Astrocyte (in vitro differentiated cells and primary cell): ENCODE measurements at regions not wholly inside any gene's neighbourhood (a gene's known extent, or its start where the extent isn't known, plus 50 kb on each side); places are given as distances from the start of the nearest gene placed in this dataset.
A peak's percentile ranks its signal among the peaks of the same experiment; 100 is the strongest.

Experiments
- DNase-seq: peaks from one replicate; pipeline ENCODE4 v3.0.0-alpha.2; 2010; ENCODE audit warnings: low read depth
- FAIRE-seq: peaks from 2 replicates; lab custom pipeline; 2011; peaks lifted over from hg19 to GRCh38; lab: Jason Lieb, UNC
- H2AFZ ChIP-seq: 2 replicates; pipeline ENCODE4 v1.6.0; 2012; ENCODE audit warnings: low read depth, low read length, inconsistent platforms
- H3K27ac ChIP-seq: 2 replicates; pipeline ENCODE4 v1.5.1; 2011; ENCODE audit warnings: low read depth, low read length, inconsistent platforms
- H3K27me3 ChIP-seq: 2 replicates; pipeline ENCODE4 v1.6.0; 2011; ENCODE audit warnings: low read length, inconsistent platforms; ENCODE audit not compliant: insufficient read depth
- H3K36me3 ChIP-seq: 2 replicates; pipeline ENCODE4 v1.5.1; 2011; ENCODE audit warnings: low read length, inconsistent platforms; ENCODE audit not compliant: insufficient read depth
- H3K4me1 ChIP-seq: 2 replicates; pipeline ENCODE4 v1.5.1; 2011; ENCODE audit warnings: low read length, inconsistent platforms; ENCODE audit not compliant: insufficient read depth
- H3K4me2 ChIP-seq: 2 replicates; pipeline ENCODE4 v1.6.0; 2012; ENCODE audit warnings: low read length, inconsistent platforms
- H3K4me3 ChIP-seq: 2 replicates; pipeline ENCODE4 v1.5.1; 2011; ENCODE audit warnings: low read depth, mild to moderate bottlenecking, low read length, inconsistent platforms; ENCODE audit not compliant: insufficient read depth
- H3K79me2 ChIP-seq: 2 replicates; pipeline ENCODE4 v1.6.0; 2012; ENCODE audit warnings: mild to moderate bottlenecking, low read length, inconsistent platforms; ENCODE audit not compliant: insufficient read depth
- H3K9ac ChIP-seq: 2 replicates; pipeline ENCODE4 v1.6.0; 2012; ENCODE audit warnings: mild to moderate bottlenecking, low read length, inconsistent platforms
- H3K9me3 ChIP-seq: 2 replicates; pipeline ENCODE4 v1.5.1; 2012; ENCODE audit warnings: low read depth, mild to moderate bottlenecking, low read length, inconsistent platforms; ENCODE audit not compliant: insufficient read depth
- H4K20me1 ChIP-seq: 2 replicates; pipeline ENCODE4 v1.6.0; 2012; ENCODE audit warnings: low read length, inconsistent platforms; ENCODE audit not compliant: insufficient read depth
- H3K27ac Mint-ChIP-seq: one replicate; pipeline ENCODE4 v1.8.0; 2021; ENCODE audit warnings: mild to moderate bottlenecking, mixed read lengths; ENCODE audit not compliant: unreplicated experiment
- H3K27me3 Mint-ChIP-seq: one replicate; pipeline ENCODE4 v1.8.0; 2021; ENCODE audit warnings: low read depth, mixed read lengths; ENCODE audit not compliant: unreplicated experiment
- H3K36me3 Mint-ChIP-seq: one replicate; pipeline ENCODE4 v1.8.0; 2021; ENCODE audit warnings: low read depth, mixed read lengths; ENCODE audit not compliant: unreplicated experiment
- H3K4me1 Mint-ChIP-seq: one replicate; pipeline ENCODE4 v1.8.0; 2021; ENCODE audit warnings: low read depth, mixed read lengths; ENCODE audit not compliant: unreplicated experiment
- H3K4me3 Mint-ChIP-seq: one replicate; pipeline ENCODE4 v1.8.0; 2021; ENCODE audit warnings: mild to moderate bottlenecking, moderate library complexity, mixed read lengths; ENCODE audit not compliant: unreplicated experiment
- H3K9me3 Mint-ChIP-seq: one replicate; pipeline ENCODE4 v1.8.0; 2021; ENCODE audit warnings: mild to moderate bottlenecking, mixed read lengths; ENCODE audit not compliant: unreplicated experiment
- CTCF ChIP-seq: IDR thresholded peaks from 2 replicates; pipeline ENCODE4 v1.5.1; 2011; ENCODE audit warnings: low read depth, mild to moderate bottlenecking, inconsistent platforms, low read length, moderate library complexity; ENCODE audit not compliant: insufficient read depth
- EZH2 ChIP-seq: IDR thresholded peaks from 2 replicates; pipeline ENCODE4 v1.6.1; 2012; ENCODE audit warnings: mild to moderate bottlenecking, low read length, inconsistent platforms; ENCODE audit not compliant: insufficient read depth

GRCh38 chr20:5677389-5677788 lies 66.6 kb upstream of the GPCPD1 start:
- H3K36me3 Mint-ChIP-seq, result no peaks in the 10 kb centered on the region

GRCh38 chr20:5675103-5676091 lies 64.6 kb upstream of the GPCPD1 start:
- Histone ChIP-seq H3K27me3 (no peaks in the 10 kb centered on the region), H3K9ac (no peak overlapping the region), H3K36me3 (no peaks in the 10 kb centered on the region), H3K9me3 (no peaks in the 10 kb centered on the region), H2AFZ (no peak overlapping the region), H4K20me1 (no peaks in the 10 kb centered on the region), H3K4me2 (no peak overlapping the region), H3K4me3 (no peak overlapping the region), H3K27ac (no peak overlapping the region), H3K79me2 (no peaks in the 10 kb centered on the region), H3K4me1 (no peaks in the 10 kb centered on the region)
- Mint-ChIP-seq H3K4me1 (peaks cover 5% of the 10 kb centered on the region), H3K27ac (no peak overlapping the region), H3K4me3 (no peak overlapping the region), H3K27me3 (no peaks in the 10 kb centered on the region), H3K36me3 (no peaks in the 10 kb centered on the region), H3K9me3 (no peaks in the 10 kb centered on the region)
- FAIRE-seq, result no peak
- no peak for TF ChIP-seq CTCF
- no peak for TF ChIP-seq EZH2
- DNase-seq, result no peak

More at GRCh38 chr20:5677389-5677788, 66.6 kb upstream of the GPCPD1 start:
- Mint-ChIP-seq H3K4me3 (no peak overlapping the region), H3K27me3 (no peaks in the 10 kb centered on the region), H3K9me3 (no peaks in the 10 kb centered on the region), H3K4me1 (peaks cover 5% of the 10 kb centered on the region), H3K27ac (no peak overlapping the region)
- Histone ChIP-seq H3K36me3 (no peaks in the 10 kb centered on the region), H3K4me3 (no peak overlapping the region), H3K9me3 (no peaks in the 10 kb centered on the region), H4K20me1 (no peaks in the 10 kb centered on the region), H2AFZ (no peak overlapping the region), H3K27ac (no peak overlapping the region), H3K27me3 (no peaks in the 10 kb centered on the region), H3K4me2 (no peak overlapping the region), H3K4me1 (no peaks in the 10 kb centered on the region), H3K9ac (no peak overlapping the region), H3K79me2 (no peaks in the 10 kb centered on the region)
- DNase-seq (no peak), FAIRE-seq (no peak)
- TF ChIP-seq EZH2, result no peak
- TF ChIP-seq CTCF, result no peak

- Mint-ChIP-seq H3K27ac (no peak overlapping the region), H3K9me3 (no peaks in the 10 kb centered on the region), H3K4me1 (peaks cover 5% of the 10 kb centered on the region), H3K27me3 (peaks cover 10% of the 10 kb centered on the region), H3K4me3 (no peak overlapping the region), H3K36me3 (peaks cover 3% of the 10 kb centered on the region)
- no peaks in the 10 kb centered on the region for H4K20me1 ChIP-seq
- TF ChIP-seq CTCF (no peak), EZH2 (no peak)
- H3K27ac ChIP-seq, result no peak overlapping the region
- H3K27me3 ChIP-seq, result peaks cover under 1% of the 10 kb centered on the region
- peak; percentile 36 for DNase-seq
- FAIRE-seq, result no peak
- no peaks in the 10 kb centered on the region for H3K4me1 ChIP-seq
- H2AFZ ChIP-seq, result no peak overlapping the region
- no peak overlapping the region for H3K9ac ChIP-seq
- no peaks in the 10 kb centered on the region for H3K36me3 ChIP-seq
- H3K4me3 ChIP-seq, result no peak overlapping the region
- no peaks in the 10 kb centered on the region for H3K9me3 ChIP-seq
- H3K4me2 ChIP-seq, result no peak overlapping the region
- H3K79me2 ChIP-seq, result no peaks in the 10 kb centered on the region
These were observed 63.4 kb upstream of the GPCPD1 start for GRCh38 chr20:5674176-5674660.
